DMS53 (cell line): ENCODE measurements at regions not wholly inside any gene's neighbourhood (a gene's known extent, or its start where the extent isn't known, plus 50 kb on each side); places are given as distances from the start of the nearest gene placed in this dataset.

Experiments
- DNase-seq: peaks from one replicate; lab custom pipeline; 2025; lab: John Stamatoyannopoulos, UW

DNA sequence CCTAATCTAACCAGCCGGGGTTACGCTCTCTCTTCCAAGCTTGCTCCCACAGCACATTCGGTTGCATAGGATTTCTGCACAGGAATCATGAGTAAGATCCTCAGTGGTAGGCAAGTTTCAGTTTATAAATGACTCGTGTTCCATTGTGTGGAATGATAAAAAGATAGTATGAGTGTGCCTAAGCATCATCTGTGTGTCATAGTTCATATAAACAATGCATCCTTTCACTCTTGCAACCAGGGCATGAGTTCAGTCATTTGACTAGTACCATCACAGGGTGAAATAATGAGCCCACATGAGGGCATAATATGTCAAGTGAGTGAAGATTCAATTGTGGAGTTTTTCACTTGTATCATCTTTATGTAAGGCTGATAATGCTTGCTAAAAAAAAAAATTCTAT, 417.1 kb upstream of the CDH2 start:
- DNase-seq, result no peak

- no peak for DNase-seq
These were observed 412.1 kb upstream of the CDH2 start for GRCh38 chr18:28588884-28589549.

GRCh38 chr18:28584731-28585130, 407.8 kb upstream of the CDH2 start:
- DNase-seq, result no peak

DNA sequence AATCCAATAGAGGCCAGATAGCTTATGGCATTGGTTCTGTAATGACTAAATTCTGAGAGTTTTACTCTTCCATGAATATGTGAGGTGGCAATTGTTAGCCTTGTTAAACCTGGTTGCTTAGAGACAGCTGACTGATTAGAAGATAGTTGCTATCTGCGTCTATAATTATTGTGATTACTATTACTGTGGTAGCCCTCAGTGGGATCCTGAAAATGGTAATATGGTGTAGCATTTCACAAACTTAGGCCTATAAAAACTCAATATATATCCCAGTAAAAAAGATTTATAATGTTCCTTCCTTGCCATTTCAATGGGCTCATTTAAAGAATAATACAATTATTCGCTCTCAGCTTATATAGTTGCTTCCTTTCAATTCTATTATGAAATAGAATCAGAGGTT, 405.8 kb upstream of the CDH2 start:
- DNase-seq, result no peak

GRCh38 chr18:28581521-28582071, 404.7 kb upstream of the CDH2 start:
- DNase-seq, result peak; percentile 16

DNA sequence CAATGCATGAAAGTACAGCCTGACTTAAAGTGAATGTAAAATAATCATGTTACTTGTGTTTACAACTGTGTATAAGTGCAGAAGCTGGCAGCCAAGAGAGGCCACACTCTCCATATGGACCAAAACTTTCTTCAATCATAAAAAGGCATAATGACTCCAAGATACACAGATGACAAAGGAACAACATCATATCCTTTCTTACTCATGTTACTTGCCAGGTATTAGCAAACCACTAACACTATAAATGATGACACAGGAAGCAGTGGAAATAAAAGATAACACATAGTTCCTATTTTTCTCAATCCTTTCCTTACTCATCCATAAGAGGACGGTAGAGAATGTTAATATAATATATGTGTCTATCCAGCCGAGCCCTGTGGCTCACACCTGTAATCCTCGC, 400.0 kb upstream of the CDH2 start:
- DNase-seq, result no peak

GRCh38 chr18:28575123-28575522, 398.2 kb upstream of the CDH2 start:
- no peak for DNase-seq

- no peak for DNase-seq
These were observed 397.2 kb upstream of the CDH2 start for GRCh38 chr18:28574175-28574574.

DNA sequence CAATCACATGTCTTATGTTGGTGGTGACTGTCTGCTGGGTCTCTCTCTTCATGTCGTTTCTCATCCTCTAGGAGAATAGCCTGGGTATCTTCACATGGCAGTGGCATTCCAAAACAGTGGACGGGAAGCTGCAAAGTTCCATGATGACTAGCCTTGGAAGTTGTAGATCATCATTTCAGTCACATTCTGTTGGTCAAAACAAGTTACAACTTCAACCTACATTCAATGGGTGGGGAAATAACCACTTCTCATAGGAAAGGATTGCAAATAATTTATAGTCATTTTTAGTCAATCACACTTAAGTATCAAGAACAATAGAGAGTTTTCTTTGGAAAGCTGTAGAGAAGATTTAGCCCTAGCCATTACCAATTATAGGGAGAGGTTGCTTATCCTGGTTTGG, 395.0 kb upstream of the CDH2 start:
- DNase-seq, result no peak

GRCh38 chr18:28560331-28560730, 383.4 kb upstream of the CDH2 start:
- no peak for DNase-seq

DNA sequence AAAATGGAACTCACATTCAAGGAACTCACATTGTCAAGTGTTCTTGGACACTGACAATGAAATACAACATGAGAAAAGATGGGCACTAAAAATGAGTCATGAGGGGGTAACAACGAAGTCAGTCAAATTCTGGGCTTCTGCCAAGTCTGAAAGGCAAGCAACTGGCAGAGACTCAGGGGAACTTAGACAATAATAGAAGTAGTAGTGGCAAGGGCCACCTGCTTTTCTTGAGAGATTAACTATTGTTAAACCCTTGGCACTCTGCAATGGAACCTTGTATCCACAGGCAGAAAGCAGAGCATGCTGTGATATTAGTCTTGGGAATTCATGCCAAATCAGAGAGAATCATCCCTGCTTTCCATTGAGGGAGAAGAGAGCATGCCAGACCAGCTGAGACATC, 382.6 kb upstream of the CDH2 start:
- no peak for DNase-seq

DNA sequence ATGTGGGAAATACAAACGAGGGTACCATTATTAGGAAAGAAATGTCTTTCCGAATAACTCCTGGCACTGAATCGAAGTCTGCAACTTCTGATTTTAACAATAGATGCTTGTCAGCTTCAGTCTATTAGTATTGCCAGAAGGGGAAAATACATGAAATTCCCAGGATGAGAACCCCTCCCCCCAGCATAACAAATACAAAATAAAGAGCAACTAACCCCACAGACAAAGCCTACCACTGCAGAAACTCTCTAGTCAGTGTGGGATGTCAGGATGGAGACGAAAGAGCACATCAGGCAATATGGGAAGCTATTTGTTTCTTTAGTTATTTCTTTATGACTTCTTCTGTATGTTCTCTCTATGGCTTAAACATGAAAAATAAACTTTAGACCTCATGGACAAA, 365.0 kb upstream of the CDH2 start:
- no peak for DNase-seq

- DNase-seq, result no peak
These were observed 364.5 kb upstream of the CDH2 start for GRCh38 chr18:28541276-28541930.

- DNase-seq, result no peak
These were observed 352.7 kb upstream of the CDH2 start for GRCh38 chr18:28529644-28530043.

DNA sequence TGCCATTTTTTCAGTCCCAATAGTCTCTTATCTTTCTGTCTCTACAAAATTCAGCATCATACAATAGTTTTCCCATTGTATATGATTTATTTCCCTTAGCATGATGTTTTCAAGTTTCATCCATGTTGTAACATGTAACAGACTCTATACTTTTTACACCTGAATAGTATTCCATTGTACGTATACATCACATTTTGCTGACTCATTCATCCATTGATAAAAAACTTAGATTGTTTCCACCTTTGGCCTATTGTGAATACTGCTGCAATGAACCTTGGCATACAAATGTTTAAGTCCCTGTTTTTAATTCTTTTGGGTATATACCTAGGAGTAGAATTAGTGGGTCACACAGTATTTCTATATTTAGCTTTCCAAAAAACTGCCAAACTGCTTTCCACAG, 349.3 kb upstream of the CDH2 start:
- no peak for DNase-seq

- DNase-seq, result no peak
These were observed 347.0 kb upstream of the CDH2 start for GRCh38 chr18:28523758-28524475.

- no peak for DNase-seq
These were observed 345.3 kb upstream of the CDH2 start for GRCh38 chr18:28522236-28522635.

GRCh38 chr18:28519997-28520396, 343.1 kb upstream of the CDH2 start:
- DNase-seq, result no peak

GRCh38 chr18:28514699-28515098, 337.8 kb upstream of the CDH2 start:
- no peak for DNase-seq

DNA sequence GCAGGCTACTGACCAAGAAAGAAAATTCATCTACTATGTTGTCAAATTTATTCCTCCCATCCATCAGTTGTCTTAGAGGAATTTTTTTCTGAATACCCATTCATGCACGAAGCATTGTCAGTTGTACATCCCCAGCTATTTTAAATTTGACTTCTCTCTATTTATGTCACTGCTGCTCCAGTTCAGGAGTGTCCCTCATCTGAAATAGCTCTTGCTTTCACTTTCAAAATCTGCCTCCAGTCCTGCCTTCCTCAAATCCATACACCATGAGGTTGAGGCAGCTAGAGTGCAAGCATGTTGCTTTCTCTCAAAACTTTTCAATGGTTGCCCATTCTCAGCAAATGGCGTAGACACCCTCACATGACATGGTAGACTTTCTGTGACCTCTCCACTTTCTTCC, 335.4 kb upstream of the CDH2 start:
- no peak for DNase-seq

DNA sequence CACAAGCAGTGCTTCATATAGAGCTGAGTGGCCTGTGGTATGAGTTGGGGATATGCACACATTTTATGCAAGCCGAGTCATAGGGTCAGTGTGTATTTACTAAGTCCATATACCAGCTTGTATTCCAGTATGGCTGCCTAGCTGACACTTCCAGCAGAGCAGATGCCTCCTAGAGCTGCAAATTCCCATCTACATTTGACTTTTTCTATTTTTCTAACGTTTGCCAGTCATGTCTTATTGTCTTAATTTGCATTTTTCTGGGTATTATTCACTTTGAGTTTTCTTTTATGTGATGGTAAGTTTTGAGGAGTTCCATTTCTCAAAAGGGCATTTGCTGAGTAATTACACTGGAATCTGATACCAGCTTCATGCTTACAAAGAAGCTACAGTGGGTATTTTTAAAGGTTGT, 334.5 kb upstream of the CDH2 start:
- DNase-seq, result peak; percentile 4

- no peak for DNase-seq
These were observed 333.3 kb upstream of the CDH2 start for GRCh38 chr18:28510210-28510609.

DNA sequence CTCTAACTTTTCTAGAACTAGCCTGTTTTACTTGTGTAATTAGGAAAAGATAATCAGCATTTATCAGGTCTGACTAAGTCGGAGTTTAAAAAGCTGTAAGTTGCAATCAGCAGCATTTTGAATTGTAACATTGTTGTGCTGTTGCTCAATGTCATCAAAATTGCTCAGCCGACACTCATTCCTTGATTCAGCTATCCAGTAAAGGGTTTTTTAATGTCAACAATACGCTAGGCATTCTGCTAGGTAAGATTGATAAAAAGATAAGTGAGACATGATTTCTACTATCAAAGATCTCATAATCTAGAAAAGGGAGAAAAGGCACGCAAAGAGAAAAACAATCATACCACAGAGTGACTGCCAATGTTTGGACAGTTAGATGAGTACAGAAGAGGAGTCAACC, 327.1 kb upstream of the CDH2 start:
- no peak for DNase-seq
